NOMO-1 (cell line): ENCODE measurements at regions not wholly inside any gene's neighbourhood (a gene's known extent, or its start where the extent isn't known, plus 50 kb on each side); places are given as distances from the start of the nearest gene placed in this dataset.
"Not testable (repeated sequence)": the region's sequence is repeated elsewhere in the genome, so short reads cannot be mapped to it uniquely, and the experiment has no call there.

Source experiments
- DNase-seq, 2 experiments: peaks; one replicate each; lab custom pipeline; 2025; ENCODE audit not compliant: unreplicated experiment in 2 of 2; lab: John Stamatoyannopoulos, UW

DNA sequence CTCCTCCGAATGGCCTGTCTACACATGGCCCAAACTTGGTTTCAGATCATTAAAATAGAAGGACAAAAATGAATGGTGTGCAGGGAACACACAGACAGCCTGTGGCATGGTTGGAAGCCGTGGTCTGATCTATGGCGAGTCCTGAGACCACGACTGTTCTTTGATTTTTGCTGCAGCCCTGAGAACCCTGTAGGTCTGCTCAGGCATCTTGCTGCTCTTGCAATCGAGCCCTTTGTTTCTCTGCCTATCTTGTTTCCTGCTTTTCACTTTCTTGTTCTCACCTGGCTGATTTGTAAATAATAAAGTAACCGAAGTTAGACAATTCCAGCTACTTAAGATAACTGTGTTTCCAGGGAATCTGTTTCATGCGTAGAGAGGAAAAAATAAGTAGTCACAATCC lies 54.1 kb upstream of the NBPF9 start:
- DNase-seq = not testable (repeated sequence)

DNA sequence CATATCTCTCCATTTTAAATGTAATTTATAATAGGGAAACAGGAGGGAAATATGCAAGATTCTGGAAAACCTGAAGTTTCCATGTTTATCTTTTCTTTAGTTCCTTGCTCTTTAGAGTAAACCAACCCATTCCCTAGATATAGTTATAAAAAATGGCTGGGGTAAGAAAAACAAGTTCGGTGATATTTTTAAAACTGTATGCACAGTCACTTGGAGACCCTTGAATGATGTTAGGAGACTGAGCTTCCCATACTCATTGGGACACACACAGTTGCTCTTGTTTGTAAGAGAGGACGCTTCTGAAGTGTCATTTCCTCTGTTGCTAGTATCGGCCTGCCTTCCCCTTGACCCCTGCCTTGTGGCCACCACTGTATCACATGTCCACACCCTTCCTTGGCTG lies 55.0 kb upstream of the NBPF9 start:
- DNase-seq = not testable (repeated sequence)

DNA sequence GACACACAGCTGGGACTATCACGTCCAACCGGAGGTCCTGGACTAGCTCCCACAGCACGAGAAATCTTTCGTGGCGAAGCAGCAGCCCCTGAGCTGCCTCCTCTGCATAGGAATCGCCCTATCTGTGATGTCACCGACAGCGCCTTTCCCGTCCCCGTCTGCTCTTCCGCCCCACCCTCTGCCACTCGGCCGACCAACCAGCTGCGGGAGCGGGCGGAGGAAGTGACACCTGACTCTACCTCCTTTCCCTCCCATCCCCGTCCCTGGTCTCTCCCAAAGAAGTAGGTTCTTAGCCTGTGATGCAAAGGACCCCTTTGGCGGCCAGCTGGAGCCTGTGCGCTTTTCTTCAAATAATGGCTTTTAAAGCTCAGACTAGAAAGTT lies 59.7 kb upstream of the NBPF9 start:
- DNase-seq = not testable (repeated sequence)

DNA sequence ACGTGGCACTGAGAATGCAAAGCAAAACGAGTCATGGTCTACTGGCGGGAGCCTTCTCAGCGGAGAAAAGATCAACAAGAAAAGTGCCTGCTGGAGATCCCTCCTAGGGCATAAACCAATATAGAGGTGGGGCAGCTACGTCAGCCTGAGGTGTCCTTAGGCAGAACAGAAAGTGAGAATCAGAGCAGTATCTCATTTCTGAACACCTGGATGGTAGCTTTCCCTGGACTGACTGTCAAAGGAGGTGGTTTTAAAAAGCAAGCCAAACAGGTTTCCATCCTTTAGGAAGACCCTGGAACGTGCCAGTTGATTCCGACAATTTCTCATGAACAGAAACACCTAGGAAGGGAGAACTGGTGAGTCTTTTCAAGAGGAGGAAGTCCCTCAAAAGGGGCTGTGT lies 71.4 kb upstream of the NBPF9 start:
- DNase-seq = not testable (repeated sequence)

DNA sequence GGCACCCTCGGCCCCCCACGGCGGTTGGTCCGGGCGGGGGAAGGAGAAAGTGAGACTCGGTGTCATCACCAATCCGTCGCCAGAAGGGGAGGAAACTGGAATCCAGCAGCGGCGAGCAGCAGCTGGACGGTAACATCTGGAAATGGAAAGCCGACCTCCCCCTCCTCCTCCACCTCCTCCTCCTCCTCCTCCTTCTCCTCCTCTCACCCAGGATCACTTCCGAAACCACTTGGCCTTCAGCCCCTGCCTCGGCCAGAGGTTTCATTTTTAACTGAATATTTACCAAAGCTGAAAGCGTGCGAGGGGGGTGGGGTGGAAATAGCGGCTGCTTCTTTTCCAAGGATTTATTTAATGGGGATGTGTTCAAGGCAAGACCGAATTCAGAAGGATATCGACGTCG lies 72.5 kb upstream of the NBPF9 start:
- DNase-seq = not testable (repeated sequence)

DNA sequence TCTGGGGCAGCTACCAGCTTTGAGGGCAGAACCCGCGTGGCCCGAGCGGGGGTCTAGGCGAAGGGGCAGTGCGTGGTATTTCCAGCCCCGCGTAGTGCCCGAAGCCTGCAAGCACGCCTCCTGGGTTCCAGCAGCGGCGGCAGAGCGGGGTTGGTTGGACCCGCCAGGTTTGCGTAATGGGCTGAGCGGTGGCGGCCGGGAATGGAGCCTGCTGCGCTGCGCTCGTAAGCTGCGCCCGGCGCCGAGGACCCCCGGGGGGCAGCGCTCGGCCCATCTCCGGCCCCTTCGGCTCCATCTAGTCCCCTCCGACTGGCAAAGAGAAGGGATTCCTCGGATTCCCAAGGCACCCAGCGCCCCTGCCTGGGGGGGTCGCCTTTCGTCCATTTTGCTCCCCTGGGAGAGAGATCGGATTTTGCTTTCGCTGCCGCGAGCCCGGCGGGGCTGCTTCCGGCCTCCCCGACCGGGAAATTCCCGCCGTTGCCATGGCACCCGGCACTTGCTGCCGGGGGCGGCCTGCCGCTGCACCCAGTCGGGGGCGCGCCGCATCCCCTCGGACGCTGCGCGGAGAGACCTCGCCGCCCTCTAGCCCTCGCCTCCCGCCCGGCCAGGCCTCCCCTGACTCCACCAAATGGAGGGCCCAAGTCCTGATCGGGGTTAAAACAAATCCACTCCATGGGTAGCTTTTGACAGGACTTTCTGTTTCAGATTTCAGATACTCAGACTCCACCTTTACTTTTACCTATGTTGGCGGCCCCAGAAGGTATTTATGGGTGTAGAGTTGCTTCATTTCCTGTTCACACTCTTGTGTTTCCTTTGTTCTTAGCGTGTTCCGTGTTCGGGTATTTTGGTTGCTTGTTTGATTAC lies 73.3 kb upstream of the NBPF9 start:
- peak in 1 of 2 experiments; percentile 1 for DNase-seq

DNA sequence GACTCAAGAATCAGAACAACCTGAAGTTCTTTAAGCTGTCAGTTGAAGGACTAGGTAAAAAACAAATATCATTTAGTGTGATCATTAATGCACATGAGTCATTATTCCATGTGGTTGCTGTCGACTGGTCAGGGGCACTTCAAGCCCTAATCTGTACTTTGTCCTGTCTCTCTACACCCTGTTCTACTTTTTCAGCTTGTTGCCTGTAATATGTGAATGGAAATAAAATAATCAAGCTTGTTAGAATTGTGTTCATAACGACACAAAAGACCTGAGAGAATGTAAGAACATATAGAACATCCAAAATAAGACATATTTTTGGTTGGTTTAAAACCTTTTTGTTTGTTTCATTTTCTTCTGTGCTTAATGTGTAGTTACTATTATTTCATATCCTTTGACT lies 87.4 kb upstream of the NBPF9 start:
- DNase-seq = not testable (repeated sequence)

DNA sequence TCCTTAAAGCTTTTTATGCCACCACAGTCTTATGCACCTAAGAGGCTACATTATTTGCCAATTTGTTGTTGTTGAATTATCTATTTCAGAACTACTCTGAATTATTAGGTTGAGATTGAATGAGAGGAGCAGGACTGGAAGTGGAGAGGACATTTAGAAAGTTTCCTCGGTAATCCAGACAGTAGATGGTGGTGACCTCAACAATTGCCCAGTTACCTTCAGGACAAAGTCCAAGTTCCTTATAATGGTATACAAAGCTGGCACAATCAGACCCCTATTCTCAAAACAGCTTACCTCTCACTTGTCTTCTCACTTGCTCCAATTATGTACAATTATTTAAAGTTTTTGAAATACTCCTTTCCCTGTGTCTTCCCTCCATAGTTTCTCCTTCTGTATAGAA lies 93.3 kb upstream of the NBPF9 start:
- DNase-seq = not testable (repeated sequence)

DNA sequence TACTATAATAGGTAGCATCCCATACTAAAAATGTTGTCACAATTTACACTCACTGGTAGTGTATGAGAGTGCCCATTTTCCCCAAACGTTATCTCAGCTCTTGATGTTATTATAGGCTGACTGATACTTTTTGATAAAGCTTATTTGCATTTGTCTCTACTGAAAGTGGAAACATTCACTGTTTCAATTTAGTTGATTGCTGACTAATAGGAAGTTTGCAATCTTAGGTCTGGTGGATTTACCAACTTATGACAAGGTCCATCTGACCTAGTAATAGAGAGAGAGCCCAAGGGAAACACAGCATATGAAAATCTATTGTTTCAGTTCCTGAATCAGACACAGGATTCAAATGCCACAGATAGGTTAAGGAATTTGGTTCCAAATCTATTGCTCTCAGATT lies 97.2 kb upstream of the NBPF9 start:
- peak; percentile 0 to 45 for DNase-seq

DNA sequence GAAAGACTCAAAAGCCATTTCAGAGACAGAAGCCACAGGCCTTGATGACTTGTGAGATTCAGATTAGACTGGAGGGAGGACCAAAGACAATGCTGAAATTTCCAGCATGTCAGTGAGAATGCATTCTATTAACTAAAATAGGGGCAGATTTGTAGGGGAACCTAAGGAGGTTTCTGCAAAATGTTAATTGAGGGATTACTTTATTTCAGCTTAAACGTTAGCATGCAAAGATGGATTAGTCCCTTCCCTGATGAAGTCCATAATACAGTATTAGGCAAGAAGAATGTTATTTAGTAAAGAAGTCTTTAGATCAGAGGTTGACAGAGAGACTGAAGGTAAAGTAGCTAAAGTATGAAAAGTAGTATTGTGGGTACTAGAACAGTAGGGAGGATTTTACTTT lies 98.9 kb upstream of the NBPF9 start:
- not testable (repeated sequence) for DNase-seq

DNA sequence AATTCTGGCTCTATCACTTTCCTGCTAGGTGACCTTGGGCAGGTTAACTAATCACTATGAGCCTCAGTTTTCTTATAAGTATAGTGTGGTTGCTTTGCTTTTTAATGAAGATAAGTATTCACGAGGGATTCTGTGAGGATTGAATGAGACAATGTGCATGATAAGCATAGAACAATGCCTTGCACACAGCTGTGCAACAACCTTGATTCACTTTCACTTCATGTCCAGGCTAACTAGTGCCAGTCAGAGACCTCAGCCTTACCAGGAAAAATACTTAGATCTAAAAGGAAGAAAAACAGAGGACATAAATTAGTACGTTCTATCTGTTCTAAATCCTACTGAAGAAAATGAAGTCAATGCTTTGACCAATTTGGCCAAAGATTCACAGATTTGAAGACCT lies 101.0 kb upstream of the NBPF9 start:
- DNase-seq = not testable (repeated sequence)

DNA sequence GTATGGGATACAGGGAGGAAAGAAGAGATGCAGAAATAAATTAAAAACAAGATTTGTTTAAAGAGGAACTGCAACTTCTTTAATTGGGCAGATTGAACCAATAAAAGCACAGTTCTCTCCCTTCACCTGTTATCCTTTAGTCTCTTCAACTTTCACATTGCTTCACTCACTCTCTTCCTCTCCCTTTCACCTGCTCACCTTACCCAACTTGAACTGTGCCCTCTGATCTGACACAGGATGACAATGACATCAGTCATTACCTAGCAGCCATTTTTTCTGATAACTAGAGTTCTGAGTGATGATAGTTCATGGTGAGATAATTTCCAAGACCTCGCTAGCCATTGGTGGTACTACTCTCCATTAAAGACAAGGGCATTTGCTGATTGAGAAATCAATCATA lies 105.5 kb upstream of the NBPF9 start:
- not testable (repeated sequence) for DNase-seq

DNA sequence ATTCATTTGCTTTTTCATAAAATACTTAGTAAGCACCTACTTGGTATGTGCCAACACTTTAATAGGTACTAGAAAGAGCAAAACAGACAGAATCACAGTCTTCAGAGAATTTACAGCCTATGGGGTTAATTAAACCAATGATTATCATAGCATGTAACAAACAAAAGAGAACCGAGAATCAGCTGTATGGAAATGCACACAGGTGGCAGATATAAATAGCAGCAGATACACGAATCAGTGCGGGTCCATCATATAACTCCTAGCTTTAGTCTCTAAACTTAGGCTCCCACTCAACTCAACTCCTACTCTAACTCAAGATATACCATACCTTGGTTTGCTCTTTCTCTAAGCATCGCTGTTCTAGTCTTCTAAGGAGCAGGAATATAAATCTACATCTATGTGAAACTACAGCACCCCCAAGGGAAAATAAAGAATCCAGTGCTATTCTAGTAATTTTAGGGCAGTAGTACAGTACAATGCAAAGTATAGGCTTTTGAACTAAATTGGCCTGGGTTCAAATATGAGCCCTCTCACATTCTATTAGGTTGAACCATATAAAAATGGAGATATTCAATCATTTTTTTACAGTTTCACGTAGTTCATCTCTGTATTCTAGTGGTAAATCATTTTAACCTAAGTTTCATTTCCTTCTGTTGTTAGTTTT lies 108.5 kb upstream of the NBPF9 start:
- not testable (repeated sequence) for DNase-seq

DNA sequence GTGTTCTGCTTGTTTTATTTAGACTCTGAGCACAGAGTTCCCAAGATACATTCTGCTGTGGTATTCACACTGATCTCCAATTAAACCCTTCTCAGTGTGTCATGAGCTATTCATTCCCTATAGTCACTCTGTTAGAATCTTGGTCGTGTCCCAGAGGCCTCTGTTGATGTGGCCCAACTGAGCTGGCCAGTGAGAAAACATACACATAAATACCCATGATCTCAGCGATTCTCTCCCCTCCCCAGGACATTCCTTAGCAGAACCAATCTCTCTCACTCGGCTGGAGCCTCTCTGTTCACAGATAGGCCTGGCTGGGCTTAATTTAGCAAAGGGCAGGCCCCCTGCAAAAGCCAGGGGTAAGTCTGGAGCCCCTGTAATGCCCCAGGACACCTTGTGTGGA lies 109.6 kb upstream of the NBPF9 start:
- not testable (repeated sequence) for DNase-seq

DNA sequence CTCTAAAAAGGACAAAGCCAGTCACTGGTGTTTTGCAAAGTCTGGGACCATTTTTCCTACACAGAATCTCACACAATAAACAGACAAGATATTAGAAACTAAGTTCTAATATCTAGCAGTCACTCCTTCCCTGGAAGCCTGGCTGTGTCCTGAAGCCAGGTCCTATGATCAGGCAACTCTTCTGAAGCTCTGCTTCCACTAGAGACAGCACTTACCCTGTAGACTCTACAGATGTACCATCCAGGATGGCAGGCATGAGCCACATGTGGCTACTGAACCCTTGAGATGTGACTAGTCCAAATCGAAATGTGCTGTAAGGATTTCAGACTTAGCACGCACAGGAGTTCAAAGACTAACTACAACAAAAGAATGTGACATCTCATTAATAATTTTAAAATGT lies 110.3 kb upstream of the NBPF9 start:
- DNase-seq = not testable (repeated sequence)

DNA sequence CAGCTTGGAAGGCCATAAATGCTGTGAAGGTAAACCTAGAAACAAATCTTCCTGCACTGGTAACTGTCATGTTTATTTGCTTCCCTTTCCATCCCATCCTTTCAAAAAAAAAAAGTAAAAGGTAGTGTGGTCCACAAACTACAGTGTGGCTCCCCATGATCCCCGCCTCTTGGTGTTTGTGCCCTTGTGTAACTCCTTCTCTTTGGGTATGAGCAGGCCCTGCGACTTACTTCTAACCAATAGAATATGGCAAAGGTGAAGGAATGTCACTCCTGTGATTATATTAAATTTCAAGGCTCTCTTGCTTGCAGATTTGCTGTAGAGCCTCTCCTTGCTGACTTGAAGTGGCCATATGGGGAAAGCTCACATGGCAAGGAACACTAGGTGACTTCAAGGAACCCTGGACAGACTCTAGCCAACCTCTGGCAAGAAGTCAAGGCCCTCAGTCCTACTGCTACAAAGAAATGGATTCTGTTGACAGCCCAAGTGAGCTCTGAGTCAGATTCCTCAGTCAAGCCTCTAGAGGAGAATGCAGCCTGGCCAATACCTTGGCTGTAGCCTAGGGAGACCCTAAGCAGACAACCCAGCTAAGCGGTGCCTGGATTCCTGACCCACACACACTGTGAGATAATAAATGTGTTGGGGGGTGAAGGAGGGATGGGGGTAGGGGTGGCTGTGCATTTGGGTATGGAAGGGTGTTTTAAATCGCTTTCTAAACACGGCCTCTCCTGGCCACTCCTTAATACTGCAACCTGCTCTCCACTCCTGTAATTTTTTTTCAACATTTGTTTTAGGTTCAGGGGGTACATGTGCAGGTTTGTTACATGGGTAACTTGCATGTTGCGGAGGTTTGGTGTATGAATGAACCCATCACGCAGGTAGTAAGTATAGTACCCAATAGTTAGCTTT lies 115.0 kb upstream of the NBPF9 start:
- not testable (repeated sequence) for DNase-seq

DNA sequence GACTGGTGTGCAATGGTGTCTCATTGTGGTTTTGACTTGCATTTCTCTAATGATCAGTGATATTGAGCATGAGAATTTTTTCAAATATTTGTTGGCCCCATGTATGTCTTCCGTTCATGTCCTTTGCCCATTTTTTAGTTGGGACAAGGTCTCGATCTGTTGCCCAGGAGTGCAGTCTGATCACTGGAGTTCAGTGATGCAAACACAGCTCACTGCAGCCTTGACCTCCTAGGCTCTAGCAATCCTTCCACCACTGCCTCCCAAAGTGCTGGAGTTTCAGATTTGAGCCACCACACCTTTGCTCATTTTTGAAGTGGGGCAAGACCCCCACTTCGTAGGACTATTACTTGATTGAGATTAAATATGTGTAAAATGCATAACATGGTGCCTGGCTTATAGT lies 116.2 kb upstream of the NBPF9 start:
- DNase-seq = not testable (repeated sequence)

DNA sequence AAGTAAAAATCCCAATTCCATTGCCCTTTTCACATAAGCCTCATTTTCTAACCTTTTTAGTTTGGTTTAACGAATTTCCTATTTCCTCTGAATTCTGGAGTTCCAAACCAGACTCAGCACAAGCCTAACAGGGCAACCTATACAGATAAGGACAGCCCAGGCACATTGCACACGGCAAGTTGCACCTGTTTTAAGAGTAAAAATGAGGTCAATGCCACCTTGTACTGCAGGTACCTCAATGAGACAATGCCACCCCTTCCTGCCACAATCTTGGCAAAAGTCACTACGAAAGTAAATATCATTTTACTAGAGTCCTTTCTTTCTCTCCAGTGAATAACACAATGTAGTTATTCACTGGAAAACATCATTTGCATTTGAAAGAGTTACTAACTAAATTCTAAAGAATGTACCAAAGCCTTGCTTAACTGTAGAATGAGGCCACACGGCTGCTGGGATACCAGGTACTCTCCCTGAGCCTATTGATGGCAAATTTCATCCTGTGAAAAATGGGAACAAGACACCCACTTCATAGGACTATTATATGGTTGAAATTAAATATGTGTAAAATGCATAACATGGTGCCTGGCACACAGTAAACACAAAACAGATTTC lies 117.2 kb upstream of the NBPF9 start:
- DNase-seq = not testable (repeated sequence)

DNA sequence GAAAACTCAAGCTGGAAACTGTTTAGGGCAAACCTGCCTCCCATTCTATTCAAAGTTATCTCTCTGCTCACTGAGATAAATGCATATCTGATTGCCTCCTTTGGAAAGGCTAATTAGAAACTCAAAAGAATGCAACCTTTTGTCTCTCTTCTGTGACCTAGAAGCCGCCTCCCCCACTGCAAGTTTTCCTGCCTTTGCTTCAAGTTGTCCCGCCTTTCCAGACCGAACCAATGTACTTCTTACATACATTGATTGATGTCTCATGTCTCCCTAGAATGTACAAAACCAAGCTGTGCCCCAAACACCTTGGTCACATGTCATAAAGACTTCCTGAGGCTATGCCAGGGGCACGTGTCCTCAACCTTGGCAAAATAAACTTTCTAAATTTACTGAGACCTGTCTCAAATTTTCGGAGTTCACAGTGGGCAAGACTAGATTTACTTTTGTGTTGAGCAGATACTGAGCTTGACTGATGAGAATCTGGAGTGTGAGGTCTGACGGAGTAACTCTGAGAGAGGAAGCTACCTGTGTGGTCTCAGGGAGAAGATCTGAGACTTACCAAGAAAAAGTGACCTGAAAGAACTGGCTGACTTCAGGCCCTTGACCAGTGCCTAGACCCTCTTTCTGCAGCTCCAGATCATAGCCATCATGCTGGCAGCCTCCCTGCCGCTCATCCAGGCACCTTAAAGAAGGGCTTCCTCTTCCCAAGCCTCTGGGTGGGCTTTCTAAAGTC lies 124.7 kb upstream of the NBPF9 start:
- DNase-seq = not testable (repeated sequence)
